Caco-2 (cell line): ENCODE measurements at regions not wholly inside any gene's neighbourhood (a gene's known extent, or its start where the extent isn't known, plus 50 kb on each side); places are given as distances from the start of the nearest gene placed in this dataset.

ENCODE experiments used
- BruUV-seq: library from RNA; stranded (reverse); fragments of 400-500 nt; replicated peaks from 2 replicates; lab custom pipeline; 2021; lab: Mats Ljungman, UMichigan
- CTCF ChIA-PET: fragments of 300-600 bp; sonication (Branson Sonifier 250); formaldehyde crosslinking; loops from one replicate; lab custom pipeline; 2022; ENCODE audit warnings: antibody characterized with exemption; lab: Charles Lee
- POLR2A ChIA-PET: fragments of 300-600 bp; sonication (Branson Sonifier 250); formaldehyde crosslinking; loops from one replicate; lab custom pipeline; 2022; ENCODE audit warnings: antibody characterized with exemption; lab: Charles Lee
- DNase-seq, 2 experiments: peaks; one replicate each; pipeline versions ENCODE4 v3.0.0 to v3.0.0-alpha.2; 2020 to 2022
- H3K27me3 ChIP-seq: replicated peaks from 2 replicates; pipeline ENCODE4 v1.6.0; 2011; ENCODE audit warnings: low read length; ENCODE audit not compliant: control insufficient read depth, insufficient read depth
- H3K36me3 ChIP-seq: 2 replicates; pipeline ENCODE4 v1.5.1; 2011; ENCODE audit warnings: low read length; ENCODE audit not compliant: control insufficient read depth, insufficient read depth
- H3K4me1 ChIP-seq: fragments of 250-450 bp; sonication (Bioruptor Pico); 2 replicates; pipeline ENCODE4 v1.5.1; 2020; ENCODE audit warnings: mild to moderate bottlenecking
- H3K4me3 ChIP-seq: 2 replicates; pipeline ENCODE4 v1.5.1; 2011; ENCODE audit warnings: low read depth, mild to moderate bottlenecking, control low read depth, low read length
- H3K9me3 ChIP-seq: fragments of 250-450 bp; sonication (Bioruptor Pico); 2 replicates; pipeline ENCODE4 v1.5.1; 2020; ENCODE audit warnings: mild to moderate bottlenecking, moderate library complexity
- H3K27ac Mint-ChIP-seq: one replicate; pipeline ENCODE4 v1.8.0; 2022; ENCODE audit warnings: mixed read lengths; ENCODE audit not compliant: unreplicated experiment
- H3K27me3 Mint-ChIP-seq: one replicate; pipeline ENCODE4 v1.8.0; 2022; ENCODE audit warnings: mixed read lengths; ENCODE audit not compliant: insufficient read depth, unreplicated experiment
- H3K36me3 Mint-ChIP-seq: one replicate; pipeline ENCODE4 v1.8.0; 2022; ENCODE audit warnings: mild to moderate bottlenecking, mixed read lengths; ENCODE audit not compliant: insufficient read depth, unreplicated experiment
- H3K4me1 Mint-ChIP-seq: one replicate; pipeline ENCODE4 v1.8.0; 2022; ENCODE audit warnings: low read depth, mixed read lengths; ENCODE audit not compliant: unreplicated experiment
- H3K4me3 Mint-ChIP-seq: one replicate; pipeline ENCODE4 v1.8.0; 2022; ENCODE audit warnings: mild to moderate bottlenecking, moderate library complexity, mixed read lengths; ENCODE audit not compliant: unreplicated experiment
- H3K9me3 Mint-ChIP-seq: one replicate; pipeline ENCODE4 v1.8.0; 2022; ENCODE audit warnings: mixed read lengths; ENCODE audit not compliant: unreplicated experiment
- CTCF ChIP-seq, 2 experiments: fragments of 200-600 bp in 1 of 2; IDR thresholded peaks; 1 replicate in 1 of 2; 2 replicates in 1 of 2; pipeline versions ENCODE4 v1.5.1 to v1.8.0; 2011 to 2022; ENCODE audit warnings: antibody characterized with exemption in 1 of 2, control low read depth in 1 of 2, inconsistent platforms in 1 of 2, low read depth in 1 of 2, low read length in 1 of 2, mild to moderate bottlenecking in 1 of 2, moderate library complexity in 1 of 2; ENCODE audit not compliant: insufficient read depth in 1 of 2, severe bottlenecking in 1 of 2, unreplicated experiment in 1 of 2
- intact Hi-C: fragments of 100-400 bp; cut with micrococcal nuclease; formaldehyde crosslinking; loops from one replicate; pipeline ENCODE4 v1.10.0; 2022; ENCODE audit not compliant: unreplicated experiment

- peaks cover 7% of the 10 kb centered on the region for H3K4me1 Mint-ChIP-seq
- BruUV-seq, result no TSS peak
- no peak overlapping the region for H3K4me3 Mint-ChIP-seq
- H3K27me3 ChIP-seq, result no peaks in the 10 kb centered on the region
- H3K36me3 ChIP-seq, result no peaks in the 10 kb centered on the region
- no peaks in the 10 kb centered on the region for H3K9me3 ChIP-seq
- H3K27me3 Mint-ChIP-seq, result no peaks in the 10 kb centered on the region
- ChIA-PET POLR2A (no interaction called here), CTCF (no interaction called here)
- no peak overlapping the region for H3K4me3 ChIP-seq
- intact Hi-C loops, result no loop called here
- no peak for TF ChIP-seq CTCF (IDR thresholded peaks at IDR 0.05; ENCODE audit: insufficient read depth in 1 of 2, low read depth in 1 of 2, low read length in 1 of 2, severe bottlenecking in 1 of 2, unreplicated experiment in 1 of 2)
- H3K27ac Mint-ChIP-seq, result no peak overlapping the region
- H3K36me3 Mint-ChIP-seq, result no peaks in the 10 kb centered on the region
- peaks cover 6% of the 10 kb centered on the region for H3K4me1 ChIP-seq
- no peaks in the 10 kb centered on the region for H3K9me3 Mint-ChIP-seq
- DNase-seq, result no peak
Measured at GRCh38 chr2:104476075-104476474, 377.8 kb upstream of the POU3F3 start.

- no TSS peak for BruUV-seq
- Mint-ChIP-seq H3K27me3 (no peaks in the 10 kb centered on the region), H3K9me3 (no peaks in the 10 kb centered on the region), H3K4me3 (peak overlapping the region; percentile 14), H3K36me3 (no peaks in the 10 kb centered on the region), H3K27ac (no peak overlapping the region), H3K4me1 (peaks cover 7% of the 10 kb centered on the region)
- no peaks in the 10 kb centered on the region for H3K9me3 ChIP-seq
- no peak for DNase-seq
- H3K4me1 ChIP-seq, result peaks cover 6% of the 10 kb centered on the region
- TF ChIP-seq CTCF (IDR thresholded peaks at IDR 0.05; ENCODE audit: insufficient read depth in 1 of 2, low read depth in 1 of 2, low read length in 1 of 2, severe bottlenecking in 1 of 2, unreplicated experiment in 1 of 2), result no peak
- intact Hi-C loops, result no loop called here
- POLR2A ChIA-PET, result no interaction called here
- CTCF ChIA-PET, result no interaction called here
- no peaks in the 10 kb centered on the region for H3K36me3 ChIP-seq
- no peak overlapping the region for H3K4me3 ChIP-seq
- H3K27me3 ChIP-seq, result no peaks in the 10 kb centered on the region
Measured at GRCh38 chr2:104476563-104476988, 377.3 kb upstream of the POU3F3 start.

GRCh38 chr2:104481341-104481740 lies 372.6 kb upstream of the POU3F3 start:
- Histone ChIP-seq H3K9me3 (no peaks in the 10 kb centered on the region), H3K4me1 (peaks cover 2% of the 10 kb centered on the region), H3K4me3 (no peak overlapping the region), H3K27me3 (no peaks in the 10 kb centered on the region), H3K36me3 (no peaks in the 10 kb centered on the region)
- TF ChIP-seq CTCF (IDR thresholded peaks at IDR 0.05; ENCODE audit: insufficient read depth in 1 of 2, low read depth in 1 of 2, low read length in 1 of 2, severe bottlenecking in 1 of 2, unreplicated experiment in 1 of 2), result no peak
- Mint-ChIP-seq H3K27ac (no peak overlapping the region), H3K27me3 (peaks cover 17% of the 10 kb centered on the region), H3K36me3 (no peaks in the 10 kb centered on the region), H3K9me3 (no peaks in the 10 kb centered on the region), H3K4me1 (peaks cover 7% of the 10 kb centered on the region), H3K4me3 (no peak overlapping the region)
- BruUV-seq, result no TSS peak
- DNase-seq, result no peak
- ChIA-PET POLR2A (no interaction called here), CTCF (no interaction called here)
- intact Hi-C loops, result no loop called here
